Natural killer cell (primary cell): ENCODE measurements at regions not wholly inside any gene's neighbourhood (a gene's known extent, or its start where the extent isn't known, plus 50 kb on each side); places are given as distances from the start of the nearest gene placed in this dataset.
"Not testable (repeated sequence)": the region's sequence is repeated elsewhere in the genome, so short reads cannot be mapped to it uniquely, and the experiment has no call there.

Source experiments
- ATAC-seq, 3 donors: fragments of 150-1000 bp in 2 of 3; fragments of 200-7000 bp in 1 of 3; cut with Tn5 transposase; 1 replicate in 1 of 3; 2 replicates in 2 of 3; pipeline ENCODE4 v1.10.0; 2021; ENCODE audit warnings: mild to moderate bottlenecking in 2 of 3, moderate library complexity in 2 of 3
- DNase-seq, 2 donors: peaks; one replicate each; pipeline versions ENCODE4 v3.0.0 to v3.0.0-alpha.2; 2013 to 2021; ENCODE audit warnings: mixed read lengths in 1 of 2
- H3K27ac ChIP-seq: one replicate; pipeline ENCODE4 v1.5.1; 2013; ENCODE audit warnings: mild to moderate bottlenecking, low read length
- H3K27me3 ChIP-seq: one replicate; pipeline ENCODE4 v1.6.1; 2013; ENCODE audit warnings: low read length; ENCODE audit not compliant: control insufficient read depth, insufficient read depth
- H3K36me3 ChIP-seq: one replicate; pipeline ENCODE4 v1.6.1; 2013; ENCODE audit warnings: low read length; ENCODE audit not compliant: control insufficient read depth, insufficient read depth
- H3K4me1 ChIP-seq: one replicate; pipeline ENCODE4 v1.6.1; 2013; ENCODE audit warnings: low read length; ENCODE audit not compliant: control insufficient read depth, insufficient read depth
- H3K4me3 ChIP-seq: one replicate; pipeline ENCODE4 v1.5.1; 2013; ENCODE audit warnings: low read length
- H3K9me3 ChIP-seq: one replicate; pipeline ENCODE4 v1.6.1; 2013; ENCODE audit warnings: low read length; ENCODE audit not compliant: control insufficient read depth, insufficient read depth
- H3K27ac Mint-ChIP-seq, 2 donors: one replicate each; pipeline ENCODE4 v1.8.0; 2022; ENCODE audit warnings: mild to moderate bottlenecking in 2 of 2, mixed read lengths in 2 of 2, moderate library complexity in 1 of 2
- H3K27me3 Mint-ChIP-seq, 2 donors: one replicate each; pipeline ENCODE4 v1.8.0; 2022; ENCODE audit warnings: low read depth in 2 of 2, mixed read lengths in 2 of 2
- H3K36me3 Mint-ChIP-seq: one replicate; pipeline ENCODE4 v1.8.0; 2022; ENCODE audit warnings: mixed read lengths
- H3K4me1 Mint-ChIP-seq, 2 donors: one replicate each; pipeline ENCODE4 v1.8.0; 2022; ENCODE audit warnings: mixed read lengths in 2 of 2
- H3K4me3 Mint-ChIP-seq: one replicate; pipeline ENCODE4 v1.8.0; 2022; ENCODE audit warnings: mild to moderate bottlenecking, moderate library complexity, mixed read lengths
- H3K9me3 Mint-ChIP-seq, 2 donors: one replicate each; pipeline ENCODE4 v1.8.0; 2022; ENCODE audit warnings: mixed read lengths in 2 of 2
- WGBS: methylation state at CpG from one replicate; pipeline ENCODE4 v1.1.7; 2013; ENCODE audit warnings: missing lambda C conversion rate; ENCODE audit not compliant: insufficient coverage; 5-methylcytosine and 5-hydroxymethylcytosine counted together
- intact Hi-C: fragments of 100-400 bp; cut with micrococcal nuclease; formaldehyde crosslinking; loops from one replicate; pipeline ENCODE4 v1.14.2; 2022
- TF ChIP-seq, protein P1 (sequence below): fragments of 200-600 bp; IDR thresholded peaks from one replicate; pipeline ENCODE4 v1.8.0; 2022; ENCODE audit warnings: antibody characterized with exemption

GRCh38 chr2:53210538-53210937, 557.1 kb upstream of the CHAC2 start:
- TF ChIP-seq, protein P1, sequence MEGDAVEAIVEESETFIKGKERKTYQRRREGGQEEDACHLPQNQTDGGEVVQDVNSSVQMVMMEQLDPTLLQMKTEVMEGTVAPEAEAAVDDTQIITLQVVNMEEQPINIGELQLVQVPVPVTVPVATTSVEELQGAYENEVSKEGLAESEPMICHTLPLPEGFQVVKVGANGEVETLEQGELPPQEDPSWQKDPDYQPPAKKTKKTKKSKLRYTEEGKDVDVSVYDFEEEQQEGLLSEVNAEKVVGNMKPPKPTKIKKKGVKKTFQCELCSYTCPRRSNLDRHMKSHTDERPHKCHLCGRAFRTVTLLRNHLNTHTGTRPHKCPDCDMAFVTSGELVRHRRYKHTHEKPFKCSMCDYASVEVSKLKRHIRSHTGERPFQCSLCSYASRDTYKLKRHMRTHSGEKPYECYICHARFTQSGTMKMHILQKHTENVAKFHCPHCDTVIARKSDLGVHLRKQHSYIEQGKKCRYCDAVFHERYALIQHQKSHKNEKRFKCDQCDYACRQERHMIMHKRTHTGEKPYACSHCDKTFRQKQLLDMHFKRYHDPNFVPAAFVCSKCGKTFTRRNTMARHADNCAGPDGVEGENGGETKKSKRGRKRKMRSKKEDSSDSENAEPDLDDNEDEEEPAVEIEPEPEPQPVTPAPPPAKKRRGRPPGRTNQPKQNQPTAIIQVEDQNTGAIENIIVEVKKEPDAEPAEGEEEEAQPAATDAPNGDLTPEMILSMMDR, result no peak
- Histone ChIP-seq H3K36me3 (no peaks in the 10 kb centered on the region), H3K27me3 (no peaks in the 10 kb centered on the region), H3K4me3 (no peak overlapping the region), H3K27ac (no peak overlapping the region), H3K4me1 (no peaks in the 10 kb centered on the region), H3K9me3 (no peaks in the 10 kb centered on the region)
- 13% methylated on average over 2 of the region's 3 CpGs for WGBS
- ATAC-seq (no peak), DNase-seq (no peak)
- H3K9me3 Mint-ChIP-seq, result peaks cover 9 to 11% of the 10 kb centered on the region in 2 donors
- peaks cover 15% of the 10 kb centered on the region for H3K36me3 Mint-ChIP-seq
- H3K4me3 Mint-ChIP-seq, result no peak overlapping the region
- H3K27me3 Mint-ChIP-seq, result no peaks in the 10 kb centered on the region
- H3K27ac Mint-ChIP-seq, result no peak overlapping the region
- no peaks in the 10 kb centered on the region for H3K4me1 Mint-ChIP-seq
- intact Hi-C loops, result no loop called here

DNA sequence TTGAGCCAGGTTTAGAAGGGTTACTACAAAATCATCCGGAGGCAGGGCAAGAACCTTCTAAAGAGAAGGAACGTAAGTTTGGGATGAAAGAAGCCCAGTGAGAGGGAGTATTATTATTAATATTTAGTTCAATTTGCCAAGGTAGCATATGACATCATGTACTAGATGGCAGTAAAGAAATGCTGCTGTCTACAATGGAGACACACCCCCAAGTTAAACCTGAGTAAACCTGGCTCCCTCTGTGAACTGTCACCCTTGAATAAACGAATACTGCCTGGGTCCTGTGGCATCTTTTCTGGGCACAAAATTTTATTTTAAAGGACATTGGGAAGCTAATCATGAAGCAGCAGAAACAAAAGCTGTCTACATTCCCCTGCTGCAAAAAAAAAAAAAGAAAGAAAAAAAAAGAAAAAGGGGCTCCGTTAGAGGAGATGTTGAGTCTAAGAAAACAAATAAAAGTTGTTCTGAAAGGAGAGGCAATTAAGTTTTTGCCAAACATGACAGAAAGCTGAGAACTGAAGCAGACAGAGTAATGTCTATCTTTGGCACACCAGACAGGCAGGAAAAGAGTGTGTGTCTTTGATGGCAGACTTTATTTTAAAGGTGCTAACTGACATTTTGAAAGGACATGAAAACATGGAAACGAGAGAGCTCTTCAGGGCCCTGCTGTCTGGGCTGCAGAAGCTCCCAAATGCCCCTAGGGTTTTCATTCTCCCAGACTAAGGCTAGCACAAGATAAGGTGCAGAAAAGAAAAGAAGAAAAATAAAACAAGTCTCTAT, 557.7 kb upstream of the CHAC2 start:
- Histone ChIP-seq H3K36me3 (no peaks in the 10 kb centered on the region), H3K4me1 (no peaks in the 10 kb centered on the region), H3K9me3 (no peaks in the 10 kb centered on the region), H3K27me3 (no peaks in the 10 kb centered on the region), H3K27ac (no peak overlapping the region), H3K4me3 (no peak overlapping the region)
- intact Hi-C loops, result no loop called here
- Mint-ChIP-seq H3K9me3 (peaks cover 8 to 9% of the 10 kb centered on the region in 2 donors), H3K27me3 (no peaks in the 10 kb centered on the region), H3K4me3 (no peak overlapping the region), H3K4me1 (no peaks in the 10 kb centered on the region), H3K27ac (no peak overlapping the region), H3K36me3 (peaks cover 8% of the 10 kb centered on the region)
- ATAC-seq, result no peak
- no peak for DNase-seq
- TF ChIP-seq, protein P1, result no peak
- 76% methylated on average over 5 of the region's 5 CpGs for WGBS

DNA sequence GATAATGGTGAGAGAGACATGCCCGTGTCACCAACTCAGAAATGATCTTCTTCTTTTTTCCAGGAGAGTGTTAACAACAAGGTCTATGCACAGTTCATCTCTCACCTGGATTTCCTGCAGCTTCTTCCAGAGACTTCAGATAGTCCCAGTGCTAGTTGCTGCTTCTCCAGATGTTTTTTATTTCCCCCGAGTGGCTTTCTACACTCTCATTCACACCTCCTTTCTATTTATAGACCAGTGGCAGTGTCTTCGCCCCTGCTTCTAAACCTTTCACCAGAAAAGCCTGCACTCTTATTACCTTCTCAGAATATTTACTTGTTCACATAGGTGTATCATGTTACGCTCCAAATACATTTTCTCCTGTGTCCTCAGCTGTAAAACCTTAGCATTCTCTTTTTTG, 558.8 kb upstream of the CHAC2 start:
- Histone ChIP-seq H3K27me3 (no peaks in the 10 kb centered on the region), H3K4me1 (no peaks in the 10 kb centered on the region), H3K9me3 (no peaks in the 10 kb centered on the region), H3K4me3 (no peak overlapping the region), H3K27ac (no peak overlapping the region), H3K36me3 (no peaks in the 10 kb centered on the region)
- Mint-ChIP-seq H3K9me3 (peaks cover 4% of the 10 kb centered on the region in 2 donors), H3K27me3 (no peaks in the 10 kb centered on the region), H3K4me1 (no peaks in the 10 kb centered on the region), H3K4me3 (no peak overlapping the region), H3K36me3 (no peaks in the 10 kb centered on the region), H3K27ac (no peak overlapping the region)
- ATAC-seq, result no peak
- 74% methylated on average over 4 of the region's 4 CpGs for WGBS
- TF ChIP-seq, protein P1, result no peak
- DNase-seq, result no peak
- intact Hi-C loops, result no loop called here

DNA sequence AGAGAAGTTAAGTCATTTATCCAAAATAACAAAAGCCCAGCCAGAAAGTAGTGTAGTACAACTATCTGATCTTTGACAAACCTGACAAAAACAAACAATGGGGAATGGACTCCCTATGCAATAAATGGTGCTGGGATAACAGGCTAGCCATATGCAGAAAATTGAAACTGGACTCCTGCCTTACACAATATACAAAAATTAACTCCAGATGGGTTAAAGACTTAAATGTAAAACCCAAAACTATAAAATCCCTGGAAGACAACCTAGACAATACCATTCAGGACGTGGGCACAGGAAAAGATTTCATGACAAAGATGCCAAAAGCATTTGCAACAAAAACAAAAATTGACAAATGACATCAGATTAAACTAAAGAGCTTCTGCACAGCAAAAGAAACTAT, 561.4 kb upstream of the CHAC2 start:
- H3K4me3 Mint-ChIP-seq, DNase-seq, H3K4me3 ChIP-seq, H3K27me3 ChIP-seq, H3K27ac Mint-ChIP-seq, H3K9me3 ChIP-seq, intact Hi-C loops, H3K27ac ChIP-seq, H3K27me3 Mint-ChIP-seq, H3K36me3 ChIP-seq, H3K4me1 Mint-ChIP-seq, H3K4me1 ChIP-seq, H3K36me3 Mint-ChIP-seq, H3K9me3 Mint-ChIP-seq, ATAC-seq: not testable (repeated sequence)
- WGBS, result 64% methylated on average over 1 of the region's 1 CpG
